Common myeloid progenitor, CD34-positive (primary cell): ENCODE measurements at regions not wholly inside any gene's neighbourhood (a gene's known extent, or its start where the extent isn't known, plus 50 kb on each side); places are given as distances from the start of the nearest gene placed in this dataset.
A peak's percentile ranks its signal among the peaks of the same experiment; 100 is the strongest.
"Not testable (repeated sequence)": the region's sequence is repeated elsewhere in the genome, so short reads cannot be mapped to it uniquely, and the experiment has no call there.

Source experiments
- CTCF ChIA-PET: fragments of 350-600 bp; sonication (Branson Sonifier 250); formaldehyde crosslinking; loops from one replicate; lab custom pipeline; 2021; ENCODE audit warnings: antibody characterized with exemption; lab: Charles Lee
- POLR2A ChIA-PET: fragments of 350-600 bp; sonication (Branson Sonifier 250); formaldehyde crosslinking; loops from one replicate; lab custom pipeline; 2021; ENCODE audit warnings: antibody characterized with exemption; lab: Charles Lee
- DNase-seq, 3 donors: peaks; one replicate each; pipeline versions ENCODE4 v3.0.0 to v3.0.0-alpha.2; 2013
- H3K27ac ChIP-seq, 2 experiments: 1 replicate in 1 of 2; 2 replicates in 1 of 2; pipeline ENCODE4 v1.7.0; 2013; ENCODE audit warnings: inconsistent platforms in 2 of 2, low read length in 2 of 2, mild to moderate bottlenecking in 2 of 2, low read depth in 1 of 2, moderate library complexity in 1 of 2; ENCODE audit not compliant: severe bottlenecking in 2 of 2, insufficient read depth in 1 of 2, poor library complexity in 1 of 2
- H3K27me3 ChIP-seq, 5 experiments: replicated peaks in 2 of 5; 1 replicate in 3 of 5; 2 replicates in 2 of 5; pipeline versions ENCODE4 v1.6.1 to v1.7.0; 2013; ENCODE audit warnings: low read length in 4 of 5, mild to moderate bottlenecking in 2 of 5, moderate library complexity in 2 of 5, inconsistent platforms in 1 of 5; ENCODE audit not compliant: insufficient read depth in 5 of 5, control insufficient read depth in 4 of 5
- H3K36me3 ChIP-seq, 4 experiments: 1 replicate in 2 of 4; 2 replicates in 2 of 4; pipeline versions ENCODE4 v1.6.1 to v1.7.0; 2013; ENCODE audit warnings: low read length in 3 of 4, control low read depth in 1 of 4, mild to moderate bottlenecking in 1 of 4; ENCODE audit not compliant: control insufficient read depth in 4 of 4, insufficient read depth in 4 of 4
- H3K4me1 ChIP-seq, 4 experiments: 1 replicate in 3 of 4; 2 replicates in 1 of 4; pipeline versions ENCODE4 v1.6.1 to v1.7.1; 2013; ENCODE audit warnings: low read length in 3 of 4, mild to moderate bottlenecking in 3 of 4, control low read depth in 1 of 4, inconsistent platforms in 1 of 4, moderate library complexity in 1 of 4; ENCODE audit not compliant: control insufficient read depth in 4 of 4, insufficient read depth in 4 of 4; ENCODE audit errors: control extremely low read depth in 1 of 4
- H3K4me3 ChIP-seq, 7 experiments: 1 replicate in 4 of 7; 2 replicates in 3 of 7; pipeline versions ENCODE4 v1.5.1 to v1.7.0; 2013; ENCODE audit warnings: mild to moderate bottlenecking in 7 of 7, low read length in 6 of 7, moderate library complexity in 6 of 7, inconsistent platforms in 2 of 7, low read depth in 2 of 7, control low read depth in 1 of 7; ENCODE audit not compliant: insufficient read depth in 4 of 7, control insufficient read depth in 1 of 7; ENCODE audit errors: extremely low read depth in 1 of 7
- H3K9me3 ChIP-seq, 5 experiments: 1 replicate in 4 of 5; 2 replicates in 1 of 5; pipeline versions ENCODE4 v1.6.1 to v1.7.1; 2013; ENCODE audit warnings: low read length in 4 of 5, mild to moderate bottlenecking in 2 of 5, inconsistent platforms in 1 of 5, low read depth in 1 of 5, moderate library complexity in 1 of 5; ENCODE audit not compliant: control insufficient read depth in 4 of 5, insufficient read depth in 2 of 5; ENCODE audit errors: control extremely low read depth in 1 of 5
- WGBS: methylation state at CpG from one replicate; pipeline ENCODE4 v1.1.5; 2013; ENCODE audit not compliant: insufficient coverage; 5-methylcytosine and 5-hydroxymethylcytosine counted together

DNA sequence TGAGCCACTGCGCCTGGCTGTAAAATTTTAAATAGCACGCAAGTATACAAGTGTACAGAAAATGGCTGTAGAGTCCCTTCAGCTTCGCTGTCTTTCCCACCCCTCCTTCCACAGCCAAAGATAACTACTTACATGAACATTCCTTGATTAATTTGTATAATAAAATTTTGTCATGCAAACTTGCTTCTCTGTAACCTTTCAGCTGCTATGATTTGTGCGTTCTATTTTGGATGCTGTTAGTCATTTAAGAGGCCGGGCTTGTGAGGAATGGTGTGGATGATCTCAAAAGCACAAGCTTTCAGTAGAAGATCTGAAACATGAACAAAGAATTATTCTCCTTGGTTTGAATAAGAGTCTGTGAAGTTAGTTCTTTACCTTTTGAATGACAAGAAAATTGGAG lies 115.0 kb upstream of the TLE1 start:
- Histone ChIP-seq H3K9me3 (no peaks in the 10 kb centered on the region), H3K27me3 (no peaks in the 10 kb centered on the region), H3K4me1 (no peaks in the 10 kb centered on the region), H3K27ac (no peak overlapping the region), H3K36me3 (no peaks in the 10 kb centered on the region), H3K4me3 (no peak overlapping the region)
- ChIA-PET POLR2A (no interaction called here), CTCF (no interaction called here)
- no peak for DNase-seq
- 100% methylated on average over 2 of the region's 5 CpGs for WGBS

DNA sequence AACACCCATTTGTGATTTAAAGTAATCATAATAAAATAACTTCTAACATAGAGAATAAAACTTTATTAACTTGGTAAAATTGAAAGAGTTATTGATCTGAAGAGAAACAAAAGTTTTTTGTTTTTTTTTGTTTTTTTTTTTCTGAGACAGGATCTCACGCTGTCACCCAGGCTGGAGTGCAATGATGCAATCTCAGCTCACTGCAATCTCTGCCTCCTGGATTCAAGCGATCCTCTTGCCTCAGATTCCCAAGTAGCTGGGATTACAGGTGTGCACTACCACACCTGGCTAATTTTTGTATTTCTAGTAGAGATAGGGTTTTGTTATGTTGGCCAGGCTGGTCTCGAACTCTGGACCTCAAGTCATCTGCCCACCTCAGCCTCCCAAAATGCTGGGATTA lies 116.5 kb upstream of the SPATA31D4 start:
- POLR2A ChIA-PET, H3K9me3 ChIP-seq, DNase-seq, H3K4me1 ChIP-seq, CTCF ChIA-PET, H3K27me3 ChIP-seq, H3K4me3 ChIP-seq, H3K27ac ChIP-seq, H3K36me3 ChIP-seq: not testable (repeated sequence)
- no CpG with 5 or more reads among the region's 3 CpGs for WGBS

DNA sequence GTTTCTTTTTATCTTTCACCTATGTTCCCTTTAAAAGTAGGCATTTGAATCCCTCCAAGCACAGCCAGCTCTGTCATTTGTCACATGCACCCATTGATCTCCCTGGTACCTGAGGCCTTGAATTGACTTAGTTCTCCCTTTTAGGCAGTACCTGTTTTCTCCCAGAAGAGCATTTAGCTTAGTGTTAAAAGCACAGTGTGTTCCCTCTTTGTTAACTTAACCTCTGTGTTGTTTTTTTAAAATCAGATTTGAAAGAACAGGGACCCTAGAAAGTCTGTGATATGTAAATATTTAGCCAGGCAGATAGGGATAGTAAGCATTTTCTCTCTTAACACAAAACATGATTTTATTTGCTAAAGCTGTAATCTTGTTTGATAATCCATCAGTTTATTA lies 113.8 kb upstream of the SPATA31D4 start:
- H3K9me3 ChIP-seq = no peaks in the 10 kb centered on the region
- no peak overlapping the region for H3K27ac ChIP-seq
- ChIA-PET CTCF (no interaction called here), POLR2A (no interaction called here)
- no peak for DNase-seq
- no peaks in the 10 kb centered on the region for H3K36me3 ChIP-seq
- peaks cover 3 to 10% (median 7%) of the 10 kb centered on the region in 4 experiments for H3K4me1 ChIP-seq
- no peak overlapping the region for H3K4me3 ChIP-seq
- no peaks in the 10 kb centered on the region for H3K27me3 ChIP-seq

GRCh38 chr9:81814794-81815464 lies 113.3 kb upstream of the SPATA31D4 start:
- H3K9me3 ChIP-seq = no peaks in the 10 kb centered on the region
- WGBS = 0% methylated on average over 1 of the region's 3 CpGs
- ChIA-PET POLR2A (no interaction called here), CTCF (no interaction called here)
- no peak overlapping the region for H3K27ac ChIP-seq
- H3K36me3 ChIP-seq = no peaks in the 10 kb centered on the region
- no peak overlapping the region for H3K4me3 ChIP-seq
- peak in 2 of 3 donors; percentile 9 to 36 for DNase-seq
- no peaks in the 10 kb centered on the region for H3K27me3 ChIP-seq
- H3K4me1 ChIP-seq = peaks cover 3 to 10% (median 7%) of the 10 kb centered on the region in 4 experiments

- Histone ChIP-seq H3K36me3 (no peaks in the 10 kb centered on the region), H3K27ac (no peak overlapping the region), H3K4me1 (peaks cover 3 to 10% (median 7%) of the 10 kb centered on the region in 4 experiments), H3K27me3 (no peaks in the 10 kb centered on the region), H3K4me3 (no peak overlapping the region), H3K9me3 (no peaks in the 10 kb centered on the region)
- no peak for DNase-seq
- WGBS = 100% methylated on average over 3 of the region's 3 CpGs
- ChIA-PET CTCF (no interaction called here), POLR2A (no interaction called here)
These were observed 112.4 kb upstream of the SPATA31D4 start for GRCh38 chr9:81815781-81816180.

DNA sequence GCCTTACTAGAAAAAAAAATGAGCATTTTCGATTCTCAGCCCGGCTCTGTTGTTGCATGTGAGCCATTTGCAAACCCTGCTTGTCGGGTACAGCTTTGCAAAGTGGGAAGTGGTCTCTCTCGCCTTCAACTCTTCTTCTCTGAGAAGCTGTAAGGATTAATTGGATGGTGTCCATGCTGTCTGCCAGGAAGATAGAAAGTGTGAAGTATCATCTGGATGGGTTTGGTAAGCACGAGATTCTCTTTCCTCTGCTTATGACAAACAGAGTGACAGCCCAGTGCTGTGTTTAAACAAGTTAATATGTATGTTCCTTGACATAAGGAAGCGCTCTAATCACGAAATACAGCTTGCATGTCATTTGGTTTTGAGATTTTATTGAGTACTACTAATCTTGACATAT lies 109.1 kb upstream of the SPATA31D4 start:
- ChIA-PET CTCF (no interaction called here), POLR2A (no interaction called here)
- 91% methylated on average over 6 of the region's 7 CpGs for WGBS
- DNase-seq = no peak
- Histone ChIP-seq H3K4me3 (no peak overlapping the region), H3K36me3 (no peaks in the 10 kb centered on the region), H3K27ac (no peak overlapping the region), H3K27me3 (no peaks in the 10 kb centered on the region), H3K4me1 (peaks cover 3 to 9% (median 7%) of the 10 kb centered on the region in 4 experiments), H3K9me3 (no peaks in the 10 kb centered on the region)

DNA sequence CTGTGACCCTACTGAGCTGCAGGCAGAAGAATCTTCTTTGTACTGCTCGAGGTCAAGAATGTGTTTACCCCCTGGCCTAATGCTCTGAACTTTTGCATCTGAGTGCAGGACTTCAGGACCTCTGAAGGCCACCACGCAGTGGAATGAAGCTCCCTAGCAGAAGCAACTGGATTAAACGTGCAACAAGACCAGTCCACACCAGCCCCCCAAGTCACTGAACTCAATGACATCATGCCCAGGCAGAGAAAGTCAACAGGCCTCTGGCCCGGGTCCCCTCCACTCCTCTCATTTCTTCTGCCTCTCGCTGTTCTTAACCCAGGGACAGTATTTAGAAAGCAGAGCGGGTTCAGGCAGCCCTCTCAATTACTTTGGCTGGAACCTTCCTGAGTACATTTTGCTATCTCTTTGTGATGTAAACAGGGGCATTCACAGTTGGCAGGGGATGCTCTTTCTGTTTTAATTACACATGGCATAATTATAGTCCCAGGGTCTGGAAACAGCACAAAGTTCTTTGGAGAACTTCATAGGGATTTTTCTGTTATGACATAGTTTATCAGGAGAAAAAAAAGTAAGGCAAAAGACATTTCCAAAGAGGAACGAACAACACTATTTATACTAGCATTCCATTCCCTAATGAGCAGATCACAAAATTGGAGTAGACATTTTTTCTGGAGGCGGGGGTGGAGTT lies 108.2 kb upstream of the SPATA31D4 start:
- WGBS = 96% methylated on average over 4 of the region's 8 CpGs
- ChIA-PET POLR2A (no interaction called here), CTCF (no interaction called here)
- no peak overlapping the region for H3K27ac ChIP-seq
- H3K27me3 ChIP-seq = no peaks in the 10 kb centered on the region
- H3K4me1 ChIP-seq = peaks cover 0 to 4% (median 2%) of the 10 kb centered on the region in 4 experiments
- no peaks in the 10 kb centered on the region for H3K9me3 ChIP-seq
- H3K4me3 ChIP-seq = no peak overlapping the region
- DNase-seq = no peak
- no peaks in the 10 kb centered on the region for H3K36me3 ChIP-seq
